ENCODE measurements at regions not wholly inside any gene's neighbourhood (a gene's known extent, or its start where the extent isn't known, plus 50 kb on each side); places are given as distances from the start of the nearest gene placed in this dataset.
A peak's percentile ranks its signal among the peaks of the same experiment; 100 is the strongest.

DNA sequence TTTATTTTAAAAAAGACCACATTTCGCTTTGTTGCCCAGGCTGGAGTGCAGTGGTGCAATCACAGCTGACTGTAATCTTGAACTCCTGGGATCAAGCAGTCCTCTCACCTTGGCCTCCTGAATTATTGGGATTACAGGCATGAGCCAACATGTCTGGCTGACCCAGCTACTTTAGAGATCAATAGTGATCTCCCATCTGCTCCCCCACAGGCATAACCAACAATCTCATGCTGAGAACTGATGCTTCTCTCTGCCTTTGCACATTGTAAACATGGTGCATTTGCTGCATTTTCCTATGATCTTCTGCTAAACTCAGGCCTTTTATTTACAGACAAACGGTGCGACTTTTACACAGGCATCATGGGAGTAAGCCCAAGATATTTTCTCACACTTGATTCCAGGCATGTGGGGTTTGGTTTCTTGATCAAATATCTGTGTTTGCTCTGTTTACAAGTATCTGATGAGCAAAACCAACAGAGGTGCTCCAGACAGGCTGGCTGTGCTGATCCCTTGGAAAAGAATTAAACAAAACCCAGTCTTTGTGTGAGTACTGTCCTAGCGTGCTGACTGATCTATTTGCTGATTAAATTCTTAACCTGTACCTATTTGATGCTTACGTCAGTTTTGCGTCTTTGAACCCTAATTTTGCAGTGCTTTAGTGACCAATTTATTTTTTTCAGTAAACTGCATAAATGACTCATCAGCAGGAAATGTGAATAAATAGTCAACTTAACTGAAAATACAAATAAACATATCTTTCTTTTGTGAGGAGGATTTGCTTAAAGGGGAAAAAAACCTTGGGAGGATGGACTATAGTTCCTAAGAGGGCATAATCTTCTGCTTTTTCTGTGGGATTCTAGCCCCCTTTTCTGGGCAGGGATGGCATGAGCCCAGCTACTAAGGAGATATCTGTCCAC, 191.7 kb upstream of the NR3C1 start (continued):
- TF ChIP-seq ZNF816 (CRISPR knock-in tag; IDR thresholded peaks at IDR 0.05; ENCODE audit: borderline replicate concordance) (no peak), NONO (IDR thresholded peaks at IDR 0.05) (no peak), NONO (CRISPR knock-in tag; conservative IDR thresholded peaks at IDR 0.05) (no peak), ZNF550 (CRISPR knock-in tag; IDR thresholded peaks at IDR 0.05; ENCODE audit: borderline replicate concordance) (no peak), PHF20 (CRISPR knock-in tag; IDR thresholded peaks at IDR 0.05) (no peak), CC2D1A (CRISPR knock-in tag; IDR thresholded peaks at IDR 0.05) (no peak), ZNF543 (CRISPR knock-in tag; IDR thresholded peaks at IDR 0.05) (no peak), ISL2 (CRISPR knock-in tag; IDR thresholded peaks at IDR 0.05) (no peak; the same call in 1 of the 2 replicates), SNRNP70 (IDR thresholded peaks at IDR 0.05; ENCODE audit: low read depth, low read length) (no peak), DR1 (CRISPR knock-in tag; IDR thresholded peaks at IDR 0.05) (no peak)
- TF ChIP-seq, protein P1, sequence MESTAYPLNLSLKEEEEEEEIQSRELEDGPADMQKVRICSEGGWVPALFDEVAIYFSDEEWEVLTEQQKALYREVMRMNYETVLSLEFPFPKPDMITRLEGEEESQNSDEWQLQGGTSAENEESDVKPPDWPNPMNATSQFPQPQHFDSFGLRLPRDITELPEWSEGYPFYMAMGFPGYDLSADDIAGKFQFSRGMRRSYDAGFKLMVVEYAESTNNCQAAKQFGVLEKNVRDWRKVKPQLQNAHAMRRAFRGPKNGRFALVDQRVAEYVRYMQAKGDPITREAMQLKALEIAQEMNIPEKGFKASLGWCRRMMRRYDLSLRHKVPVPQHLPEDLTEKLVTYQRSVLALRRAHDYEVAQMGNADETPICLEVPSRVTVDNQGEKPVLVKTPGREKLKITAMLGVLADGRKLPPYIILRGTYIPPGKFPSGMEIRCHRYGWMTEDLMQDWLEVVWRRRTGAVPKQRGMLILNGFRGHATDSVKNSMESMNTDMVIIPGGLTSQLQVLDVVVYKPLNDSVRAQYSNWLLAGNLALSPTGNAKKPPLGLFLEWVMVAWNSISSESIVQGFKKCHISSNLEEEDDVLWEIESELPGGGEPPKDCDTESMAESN (CRISPR knock-in tag; conservative IDR thresholded peaks at IDR 0.05): no peak
- TF ChIP-seq, protein P2, sequence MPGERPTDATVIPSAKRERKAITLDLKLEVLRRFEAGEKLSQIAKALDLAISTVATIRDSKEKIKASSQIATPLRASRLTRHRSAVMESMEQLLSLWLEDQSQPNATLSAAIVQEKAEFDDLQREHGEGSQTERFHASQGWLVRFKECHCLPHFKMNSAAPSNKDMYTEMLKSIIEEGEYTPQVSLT (CRISPR knock-in tag; IDR thresholded peaks at IDR 0.05; ENCODE audit: borderline replicate concordance, low read depth): no peak
- TF ChIP-seq, protein P3, sequence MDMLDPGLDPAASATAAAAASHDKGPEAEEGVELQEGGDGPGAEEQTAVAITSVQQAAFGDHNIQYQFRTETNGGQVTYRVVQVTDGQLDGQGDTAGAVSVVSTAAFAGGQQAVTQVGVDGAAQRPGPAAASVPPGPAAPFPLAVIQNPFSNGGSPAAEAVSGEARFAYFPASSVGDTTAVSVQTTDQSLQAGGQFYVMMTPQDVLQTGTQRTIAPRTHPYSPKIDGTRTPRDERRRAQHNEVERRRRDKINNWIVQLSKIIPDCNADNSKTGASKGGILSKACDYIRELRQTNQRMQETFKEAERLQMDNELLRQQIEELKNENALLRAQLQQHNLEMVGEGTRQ (IDR thresholded peaks at IDR 0.05; ENCODE audit: low read depth, low read length): no peak
- TF ChIP-seq, protein P3 (CRISPR knock-in tag; IDR thresholded peaks at IDR 0.05; ENCODE audit: borderline replicate concordance): no peak
- TF ChIP-seq, protein P4, sequence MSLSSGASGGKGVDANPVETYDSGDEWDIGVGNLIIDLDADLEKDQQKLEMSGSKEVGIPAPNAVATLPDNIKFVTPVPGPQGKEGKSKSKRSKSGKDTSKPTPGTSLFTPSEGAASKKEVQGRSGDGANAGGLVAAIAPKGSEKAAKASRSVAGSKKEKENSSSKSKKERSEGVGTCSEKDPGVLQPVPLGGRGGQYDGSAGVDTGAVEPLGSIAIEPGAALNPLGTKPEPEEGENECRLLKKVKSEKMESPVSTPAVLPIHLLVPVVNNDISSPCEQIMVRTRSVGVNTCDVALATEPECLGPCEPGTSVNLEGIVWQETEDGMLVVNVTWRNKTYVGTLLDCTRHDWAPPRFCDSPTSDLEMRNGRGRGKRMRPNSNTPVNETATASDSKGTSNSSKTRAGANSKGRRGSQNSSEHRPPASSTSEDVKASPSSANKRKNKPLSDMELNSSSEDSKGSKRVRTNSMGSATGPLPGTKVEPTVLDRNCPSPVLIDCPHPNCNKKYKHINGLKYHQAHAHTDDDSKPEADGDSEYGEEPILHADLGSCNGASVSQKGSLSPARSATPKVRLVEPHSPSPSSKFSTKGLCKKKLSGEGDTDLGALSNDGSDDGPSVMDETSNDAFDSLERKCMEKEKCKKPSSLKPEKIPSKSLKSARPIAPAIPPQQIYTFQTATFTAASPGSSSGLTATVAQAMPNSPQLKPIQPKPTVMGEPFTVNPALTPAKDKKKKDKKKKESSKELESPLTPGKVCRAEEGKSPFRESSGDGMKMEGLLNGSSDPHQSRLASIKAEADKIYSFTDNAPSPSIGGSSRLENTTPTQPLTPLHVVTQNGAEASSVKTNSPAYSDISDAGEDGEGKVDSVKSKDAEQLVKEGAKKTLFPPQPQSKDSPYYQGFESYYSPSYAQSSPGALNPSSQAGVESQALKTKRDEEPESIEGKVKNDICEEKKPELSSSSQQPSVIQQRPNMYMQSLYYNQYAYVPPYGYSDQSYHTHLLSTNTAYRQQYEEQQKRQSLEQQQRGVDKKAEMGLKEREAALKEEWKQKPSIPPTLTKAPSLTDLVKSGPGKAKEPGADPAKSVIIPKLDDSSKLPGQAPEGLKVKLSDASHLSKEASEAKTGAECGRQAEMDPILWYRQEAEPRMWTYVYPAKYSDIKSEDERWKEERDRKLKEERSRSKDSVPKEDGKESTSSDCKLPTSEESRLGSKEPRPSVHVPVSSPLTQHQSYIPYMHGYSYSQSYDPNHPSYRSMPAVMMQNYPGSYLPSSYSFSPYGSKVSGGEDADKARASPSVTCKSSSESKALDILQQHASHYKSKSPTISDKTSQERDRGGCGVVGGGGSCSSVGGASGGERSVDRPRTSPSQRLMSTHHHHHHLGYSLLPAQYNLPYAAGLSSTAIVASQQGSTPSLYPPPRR (CRISPR knock-in tag; IDR thresholded peaks at IDR 0.05; ENCODE audit: borderline replicate concordance): peak; percentile 82; the same call in 1 of the 2 replicates
- TF ChIP-seq, protein P5, sequence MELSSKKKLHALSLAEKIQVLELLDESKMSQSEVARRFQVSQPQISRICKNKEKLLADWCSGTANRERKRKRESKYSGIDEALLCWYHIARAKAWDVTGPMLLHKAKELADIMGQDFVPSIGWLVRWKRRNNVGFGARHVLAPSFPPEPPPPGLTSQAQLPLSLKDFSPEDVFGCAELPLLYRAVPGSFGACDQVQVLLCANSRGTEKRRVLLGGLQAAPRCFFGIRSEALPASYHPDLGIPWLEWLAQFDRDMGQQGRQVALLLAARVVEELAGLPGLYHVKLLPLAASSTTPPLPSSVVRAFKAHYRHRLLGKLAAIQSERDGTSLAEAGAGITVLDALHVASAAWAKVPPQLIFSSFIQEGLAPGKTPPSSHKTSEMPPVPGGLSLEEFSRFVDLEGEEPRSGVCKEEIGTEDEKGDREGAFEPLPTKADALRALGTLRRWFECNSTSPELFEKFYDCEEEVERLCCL (CRISPR knock-in tag; IDR thresholded peaks at IDR 0.05; ENCODE audit: borderline replicate concordance): no peak

All from HepG2 (cell line).